Upper lobe of right lung (tissue), 1 donor: ENCODE measurements at regions not wholly inside any gene's neighbourhood (a gene's known extent, or its start where the extent isn't known, plus 50 kb on each side); places are given as distances from the start of the nearest gene placed in this dataset.

Source experiments
- ATAC-seq: fragments of 200-7000 bp; cut with Tn5 transposase; one replicate; pipeline ENCODE4 v1.9.1; 2020; ENCODE audit warnings: mild to moderate bottlenecking, moderate library complexity
- DNase-seq: peaks from one replicate; pipeline ENCODE4 v3.0.0-alpha.2; 2020
- H3K27ac ChIP-seq: fragments of 200-600 bp; one replicate; pipeline ENCODE4 v1.8.0; 2022
- H3K27me3 ChIP-seq: fragments of 200-600 bp; one replicate; pipeline ENCODE4 v1.8.0; 2022; ENCODE audit warnings: mild to moderate bottlenecking
- H3K36me3 ChIP-seq: fragments of 200-600 bp; one replicate; pipeline ENCODE4 v1.8.0; 2022
- H3K4me1 ChIP-seq: fragments of 200-600 bp; one replicate; pipeline ENCODE4 v1.8.0; 2022
- H3K4me3 ChIP-seq: fragments of 200-600 bp; one replicate; pipeline ENCODE4 v1.8.0; 2022; ENCODE audit warnings: mild to moderate bottlenecking
- H3K9me3 ChIP-seq: fragments of 200-600 bp; one replicate; pipeline ENCODE4 v1.8.0; 2022
- intact Hi-C: fragments of 100-400 bp; cut with DNase I; formaldehyde crosslinking; loops from one replicate; pipeline ENCODE4 v1.11.0; 2022
- TF ChIP-seq, protein P1 (sequence below): fragments of 200-600 bp; IDR thresholded peaks from one replicate; pipeline ENCODE4 v1.8.0; 2022; ENCODE audit warnings: antibody characterized with exemption
- donor health status: DM: no; HTN: yes; CAD: no; lungs with severe emphysema.

DNA sequence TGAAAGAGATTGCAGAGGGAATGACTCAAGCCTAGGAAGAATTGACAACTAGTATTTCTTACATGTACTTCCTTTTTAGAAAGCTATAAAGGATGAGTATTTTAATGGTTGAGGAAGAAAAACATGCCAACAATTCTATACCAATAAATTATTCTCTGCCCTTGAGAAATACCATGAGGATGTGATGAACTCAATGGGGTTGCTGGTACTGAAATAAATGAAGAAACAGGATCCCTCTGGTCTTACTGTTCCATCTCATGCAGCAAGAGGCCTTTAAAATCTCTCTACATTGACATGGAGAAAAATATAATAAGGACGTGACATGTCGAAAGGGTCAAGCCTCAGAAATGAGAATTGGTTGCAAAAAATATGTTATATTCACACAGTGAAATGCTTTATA lies 477.3 kb downstream of the GABRG2 start:
- no peaks in the 10 kb centered on the region for H3K36me3 ChIP-seq
- DNase-seq (no peak), ATAC-seq (no peak)
- TF ChIP-seq, protein P1, sequence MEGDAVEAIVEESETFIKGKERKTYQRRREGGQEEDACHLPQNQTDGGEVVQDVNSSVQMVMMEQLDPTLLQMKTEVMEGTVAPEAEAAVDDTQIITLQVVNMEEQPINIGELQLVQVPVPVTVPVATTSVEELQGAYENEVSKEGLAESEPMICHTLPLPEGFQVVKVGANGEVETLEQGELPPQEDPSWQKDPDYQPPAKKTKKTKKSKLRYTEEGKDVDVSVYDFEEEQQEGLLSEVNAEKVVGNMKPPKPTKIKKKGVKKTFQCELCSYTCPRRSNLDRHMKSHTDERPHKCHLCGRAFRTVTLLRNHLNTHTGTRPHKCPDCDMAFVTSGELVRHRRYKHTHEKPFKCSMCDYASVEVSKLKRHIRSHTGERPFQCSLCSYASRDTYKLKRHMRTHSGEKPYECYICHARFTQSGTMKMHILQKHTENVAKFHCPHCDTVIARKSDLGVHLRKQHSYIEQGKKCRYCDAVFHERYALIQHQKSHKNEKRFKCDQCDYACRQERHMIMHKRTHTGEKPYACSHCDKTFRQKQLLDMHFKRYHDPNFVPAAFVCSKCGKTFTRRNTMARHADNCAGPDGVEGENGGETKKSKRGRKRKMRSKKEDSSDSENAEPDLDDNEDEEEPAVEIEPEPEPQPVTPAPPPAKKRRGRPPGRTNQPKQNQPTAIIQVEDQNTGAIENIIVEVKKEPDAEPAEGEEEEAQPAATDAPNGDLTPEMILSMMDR: no peak
- intact Hi-C loops: no loop called here
- no peak overlapping the region for H3K27ac ChIP-seq
- no peak overlapping the region for H3K4me3 ChIP-seq
- no peaks in the 10 kb centered on the region for H3K4me1 ChIP-seq
- no peaks in the 10 kb centered on the region for H3K27me3 ChIP-seq
- H3K9me3 ChIP-seq: no peaks in the 10 kb centered on the region

DNA sequence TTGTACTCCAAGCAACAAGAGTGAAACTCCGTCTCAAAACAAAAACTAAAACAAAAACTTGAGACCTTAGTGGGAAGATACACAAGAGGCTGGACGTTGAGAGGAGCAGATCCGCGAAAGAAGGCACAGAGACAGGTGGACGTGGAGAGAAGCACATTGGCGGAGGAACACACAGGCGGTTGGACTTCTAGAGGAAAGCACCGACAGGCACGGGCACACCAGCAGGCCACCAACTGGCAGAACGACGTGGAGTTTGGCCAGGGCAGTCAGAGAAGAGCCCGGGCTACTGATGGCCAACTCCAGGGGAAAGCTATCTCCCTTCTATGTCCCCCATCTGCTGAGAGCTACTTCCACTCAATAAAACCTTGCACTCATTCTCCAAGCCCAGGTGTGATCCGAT lies 482.7 kb downstream of the GABRG2 start:
- Histone ChIP-seq H3K36me3 (no peaks in the 10 kb centered on the region), H3K4me3 (no peak overlapping the region), H3K27ac (no peak overlapping the region), H3K9me3 (peaks cover 4% of the 10 kb centered on the region), H3K27me3 (no peaks in the 10 kb centered on the region), H3K4me1 (no peaks in the 10 kb centered on the region)
- intact Hi-C loops: no loop called here
- DNase-seq (no peak), ATAC-seq (no peak)
- TF ChIP-seq, protein P1: no peak

DNA sequence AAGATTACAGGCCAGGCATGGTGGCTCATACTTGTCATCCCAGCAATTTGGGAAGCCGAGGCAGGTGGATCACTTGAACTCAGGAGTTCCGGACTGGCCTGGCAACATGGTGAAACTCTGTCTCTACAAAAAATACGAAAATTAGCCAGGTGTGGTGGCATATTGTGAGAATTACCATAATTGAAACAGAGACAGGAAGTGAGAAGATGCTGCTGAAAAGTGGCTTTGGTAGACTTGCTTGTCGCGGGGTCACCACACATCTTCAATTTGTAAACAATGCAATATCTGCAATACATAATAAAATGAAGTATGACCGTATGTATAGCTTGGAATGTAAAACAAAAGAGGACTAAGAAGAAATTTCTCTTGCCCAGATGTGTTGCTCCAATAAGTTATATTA lies 490.5 kb downstream of the GABRG2 start:
- H3K27ac ChIP-seq: no peak overlapping the region
- H3K9me3 ChIP-seq: no peaks in the 10 kb centered on the region
- DNase-seq: no peak
- no peak overlapping the region for H3K4me3 ChIP-seq
- ATAC-seq: no peak
- intact Hi-C loops: no loop called here
- no peaks in the 10 kb centered on the region for H3K4me1 ChIP-seq
- H3K27me3 ChIP-seq: no peaks in the 10 kb centered on the region
- TF ChIP-seq, protein P1: no peak
- H3K36me3 ChIP-seq: no peaks in the 10 kb centered on the region

DNA sequence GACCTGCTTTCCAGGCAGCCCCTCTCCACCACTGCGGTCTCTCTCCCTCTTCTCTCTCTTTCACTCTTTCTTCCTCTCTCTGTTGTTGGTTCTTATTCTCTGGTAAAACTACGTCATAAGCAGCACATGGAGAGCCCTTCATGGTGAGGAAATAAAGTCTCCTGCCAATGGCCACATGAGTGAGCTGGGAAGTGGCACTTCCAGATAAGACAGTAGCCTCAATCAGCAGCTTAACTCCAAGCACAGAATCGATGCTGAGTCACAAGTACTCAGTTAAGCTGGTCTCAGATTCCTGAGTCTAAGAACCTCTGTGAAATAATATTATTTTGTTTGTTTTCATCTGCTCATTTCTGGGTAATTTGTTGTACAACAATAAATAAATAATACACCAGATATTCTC lies 500.1 kb downstream of the GABRG2 start:
- Histone ChIP-seq H3K36me3 (no peaks in the 10 kb centered on the region), H3K27me3 (no peaks in the 10 kb centered on the region), H3K9me3 (no peaks in the 10 kb centered on the region), H3K27ac (no peak overlapping the region), H3K4me1 (no peaks in the 10 kb centered on the region), H3K4me3 (no peak overlapping the region)
- intact Hi-C loops: no loop called here
- DNase-seq (no peak), ATAC-seq (peak; percentile 84)
- TF ChIP-seq, protein P1: no peak

DNA sequence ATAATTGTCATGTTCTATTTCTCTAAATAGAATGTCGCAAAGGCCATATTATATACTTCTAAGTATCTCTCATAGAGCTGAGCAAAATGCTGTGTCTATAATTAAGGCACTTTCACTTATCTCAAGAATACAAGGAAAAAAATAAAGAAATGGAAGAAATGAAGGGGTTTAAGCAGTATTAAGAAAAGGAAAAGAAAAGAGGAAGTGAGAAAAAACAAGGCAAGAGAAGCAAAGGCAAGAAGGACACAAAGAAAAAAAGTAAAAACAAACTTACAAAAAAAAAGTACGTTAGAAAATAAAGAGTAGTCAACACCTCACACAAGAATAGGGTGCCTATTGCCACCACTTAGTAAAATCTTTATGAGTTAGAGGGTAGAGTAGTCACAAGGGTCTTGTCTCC lies 506.2 kb downstream of the GABRG2 start:
- ATAC-seq (no peak), DNase-seq (no peak)
- H3K27ac ChIP-seq: no peak overlapping the region
- no peaks in the 10 kb centered on the region for H3K36me3 ChIP-seq
- intact Hi-C loops: no loop called here
- H3K27me3 ChIP-seq: no peaks in the 10 kb centered on the region
- no peak overlapping the region for H3K4me3 ChIP-seq
- H3K9me3 ChIP-seq: no peaks in the 10 kb centered on the region
- TF ChIP-seq, protein P1: no peak
- no peaks in the 10 kb centered on the region for H3K4me1 ChIP-seq

DNA sequence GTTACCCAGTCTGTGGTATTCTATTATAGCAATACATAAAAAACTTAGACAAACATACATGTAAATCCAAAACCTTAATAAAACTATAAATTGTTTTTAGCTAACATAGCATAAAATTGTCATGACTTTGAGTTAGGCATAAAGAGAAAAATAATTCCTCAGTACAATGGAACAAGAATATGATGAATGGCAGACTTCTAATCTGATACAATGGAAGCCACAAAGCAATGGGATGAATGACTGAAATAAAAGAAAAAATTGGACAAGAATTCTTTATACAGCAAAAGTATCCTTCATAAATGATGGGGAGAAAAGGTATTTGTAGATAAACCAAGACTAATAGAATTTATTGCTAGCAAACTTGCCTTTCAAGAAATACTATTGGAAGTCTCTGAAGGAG lies 524.2 kb downstream of the GABRG2 start:
- H3K27ac ChIP-seq: no peak overlapping the region
- intact Hi-C loops: no loop called here
- no peaks in the 10 kb centered on the region for H3K4me1 ChIP-seq
- no peak for ATAC-seq
- DNase-seq: no peak
- no peaks in the 10 kb centered on the region for H3K27me3 ChIP-seq
- TF ChIP-seq, protein P1: no peak
- H3K36me3 ChIP-seq: no peaks in the 10 kb centered on the region
- no peaks in the 10 kb centered on the region for H3K9me3 ChIP-seq
- no peak overlapping the region for H3K4me3 ChIP-seq
